ENCODE measurements at regions not wholly inside any gene's neighbourhood (a gene's known extent, or its start where the extent isn't known, plus 50 kb on each side); places are given as distances from the start of the nearest gene placed in this dataset.

- Histone ChIP-seq H3F3A (replicated peaks; ENCODE audit: low read depth) (no peaks in the 10 kb centered on the region), H3K9me2 (ENCODE audit: insufficient read depth) (peaks cover 7% of the 10 kb centered on the region; the same call in 1 of the 2 replicates), H3K79me2 (replicated peaks; ENCODE audit: insufficient read depth) (no peaks in the 10 kb centered on the region), H2AFZ (no peak overlapping the region), H3K4me3 (no peak overlapping the region), H3K27me3 (ENCODE audit: insufficient read depth) (no peaks in the 10 kb centered on the region), H3K27ac (ENCODE audit: low read depth) (no peak overlapping the region), H3K4me1 (ENCODE audit: insufficient read depth) (no peaks in the 10 kb centered on the region), H3K36me3 (ENCODE audit: insufficient read depth) (no peaks in the 10 kb centered on the region), H3K4me2 (no peak overlapping the region), H4K20me1 (replicated peaks; ENCODE audit: insufficient read depth) (no peaks in the 10 kb centered on the region)
- DNase-seq (ENCODE audit: low spot score) = no peak
- H3K36me3 Mint-ChIP-seq (ENCODE audit: low read depth) = no peaks in the 10 kb centered on the region
- H3K27ac Mint-ChIP-seq = no peak overlapping the region
- no peak for ATAC-seq
- no peaks in the 10 kb centered on the region for H3K9me3 Mint-ChIP-seq
- H3K4me3 Mint-ChIP-seq = no peak overlapping the region
- TF ChIP-seq ZNF331 (CRISPR knock-in tag; IDR thresholded peaks at IDR 0.05; ENCODE audit: low read depth) (no peak), EZH2phosphoT487 (IDR thresholded peaks at IDR 0.05; ENCODE audit: unreplicated experiment) (no peak), ZNF114 (CRISPR knock-in tag; IDR thresholded peaks at IDR 0.05) (no peak), STAT1 (IDR thresholded peaks at IDR 0.05; ENCODE audit: unreplicated experiment) (no peak), POLR2AphosphoS5 (IDR thresholded peaks at IDR 0.05; ENCODE audit: low read depth) (no peak), ZNF462 (CRISPR knock-in tag; IDR thresholded peaks at IDR 0.05) (no peak), JUNB (IDR thresholded peaks at IDR 0.05; ENCODE audit: unreplicated experiment) (no peak), EZH2 (IDR thresholded peaks at IDR 0.05; ENCODE audit: low read depth, unreplicated experiment) (no peak), CREB1 (CRISPR knock-in tag; IDR thresholded peaks at IDR 0.05; ENCODE audit: low read depth) (no peak), NANOG (IDR thresholded peaks at IDR 0.05; ENCODE audit: borderline replicate concordance) (no peak), REST (IDR thresholded peaks at IDR 0.05; ENCODE audit: unreplicated experiment) (no peak)
- TF ChIP-seq, protein P1, sequence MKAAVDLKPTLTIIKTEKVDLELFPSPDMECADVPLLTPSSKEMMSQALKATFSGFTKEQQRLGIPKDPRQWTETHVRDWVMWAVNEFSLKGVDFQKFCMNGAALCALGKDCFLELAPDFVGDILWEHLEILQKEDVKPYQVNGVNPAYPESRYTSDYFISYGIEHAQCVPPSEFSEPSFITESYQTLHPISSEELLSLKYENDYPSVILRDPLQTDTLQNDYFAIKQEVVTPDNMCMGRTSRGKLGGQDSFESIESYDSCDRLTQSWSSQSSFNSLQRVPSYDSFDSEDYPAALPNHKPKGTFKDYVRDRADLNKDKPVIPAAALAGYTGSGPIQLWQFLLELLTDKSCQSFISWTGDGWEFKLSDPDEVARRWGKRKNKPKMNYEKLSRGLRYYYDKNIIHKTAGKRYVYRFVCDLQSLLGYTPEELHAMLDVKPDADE (IDR thresholded peaks at IDR 0.05) = no peak
- TF ChIP-seq, protein P2, sequence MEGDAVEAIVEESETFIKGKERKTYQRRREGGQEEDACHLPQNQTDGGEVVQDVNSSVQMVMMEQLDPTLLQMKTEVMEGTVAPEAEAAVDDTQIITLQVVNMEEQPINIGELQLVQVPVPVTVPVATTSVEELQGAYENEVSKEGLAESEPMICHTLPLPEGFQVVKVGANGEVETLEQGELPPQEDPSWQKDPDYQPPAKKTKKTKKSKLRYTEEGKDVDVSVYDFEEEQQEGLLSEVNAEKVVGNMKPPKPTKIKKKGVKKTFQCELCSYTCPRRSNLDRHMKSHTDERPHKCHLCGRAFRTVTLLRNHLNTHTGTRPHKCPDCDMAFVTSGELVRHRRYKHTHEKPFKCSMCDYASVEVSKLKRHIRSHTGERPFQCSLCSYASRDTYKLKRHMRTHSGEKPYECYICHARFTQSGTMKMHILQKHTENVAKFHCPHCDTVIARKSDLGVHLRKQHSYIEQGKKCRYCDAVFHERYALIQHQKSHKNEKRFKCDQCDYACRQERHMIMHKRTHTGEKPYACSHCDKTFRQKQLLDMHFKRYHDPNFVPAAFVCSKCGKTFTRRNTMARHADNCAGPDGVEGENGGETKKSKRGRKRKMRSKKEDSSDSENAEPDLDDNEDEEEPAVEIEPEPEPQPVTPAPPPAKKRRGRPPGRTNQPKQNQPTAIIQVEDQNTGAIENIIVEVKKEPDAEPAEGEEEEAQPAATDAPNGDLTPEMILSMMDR (conservative IDR thresholded peaks at IDR 0.05; ENCODE audit: low read depth in 2 of 2) = no peak
- H3K4me1 Mint-ChIP-seq = no peaks in the 10 kb centered on the region
- no peaks in the 10 kb centered on the region for H3K27me3 Mint-ChIP-seq (ENCODE audit: insufficient read depth, low read depth, poor library complexity)
Observed at GRCh38 chr12:92356425-92356824, 210.8 kb upstream of the BTG1 start.

Data from GM23338 (cell line).